ENCODE measurements at regions not wholly inside any gene's neighbourhood (a gene's known extent, or its start where the extent isn't known, plus 50 kb on each side); places are given as distances from the start of the nearest gene placed in this dataset.

- H3K36me3 ChIP-seq (ENCODE audit: control insufficient read depth in 2 of 2, insufficient read depth in 2 of 2, low read length in 2 of 2): no peaks in the 10 kb centered on the region
- H3K9ac ChIP-seq (ENCODE audit: low read length in 2 of 2): no peak overlapping the region
- no peak overlapping the region for H3K4me3 ChIP-seq (ENCODE audit: low read length in 2 of 2)
- no peak overlapping the region for H3K27ac ChIP-seq (ENCODE audit: low read length)
- H3K4me1 ChIP-seq (ENCODE audit: control insufficient read depth, insufficient read depth, low read length): no peaks in the 10 kb centered on the region
- H3K27me3 ChIP-seq (ENCODE audit: control insufficient read depth in 1 of 2, insufficient read depth in 2 of 2, low read length in 2 of 2): no peaks in the 10 kb centered on the region
- no peaks in the 10 kb centered on the region for H3K9me3 ChIP-seq (ENCODE audit: control insufficient read depth in 2 of 2, low read length in 2 of 2)
Measured at GRCh38 chr2:54065411-54065810, 50.0 kb upstream of the ACYP2 start.

DNA sequence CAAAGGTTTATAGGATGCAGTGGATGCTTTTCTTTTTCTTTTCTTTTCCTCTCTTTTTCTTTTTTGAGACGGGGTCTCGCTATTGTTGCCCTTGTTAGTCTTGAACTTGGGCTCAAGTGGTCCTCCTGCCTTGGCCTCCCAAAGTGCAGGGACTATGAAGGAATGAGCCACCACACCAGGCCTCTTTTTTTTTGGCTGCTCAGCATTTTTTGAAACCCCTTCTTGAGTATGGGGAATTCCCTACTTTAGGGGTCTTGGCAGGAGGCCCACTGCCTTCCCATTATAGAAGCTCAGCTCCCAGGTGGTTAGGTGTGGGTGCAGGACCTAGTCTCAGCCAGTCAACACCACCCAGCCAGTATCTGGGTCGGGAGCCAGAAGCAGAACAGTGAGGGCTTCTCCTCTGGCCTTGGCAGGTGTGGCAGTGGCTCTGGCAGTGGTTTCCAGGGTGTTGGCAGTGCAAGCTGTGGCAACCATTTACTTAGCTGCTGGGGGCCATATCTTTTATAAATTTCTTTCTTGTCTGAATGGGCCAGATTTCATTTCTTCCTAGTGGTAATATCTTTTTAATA, 51.4 kb upstream of the ACYP2 start:
- Histone ChIP-seq H3K36me3 (ENCODE audit: control insufficient read depth in 2 of 2, insufficient read depth in 2 of 2, low read length in 2 of 2) (no peaks in the 10 kb centered on the region), H3K9me3 (ENCODE audit: control insufficient read depth in 2 of 2, low read length in 2 of 2) (no peaks in the 10 kb centered on the region), H3K27me3 (ENCODE audit: control insufficient read depth in 1 of 2, insufficient read depth in 2 of 2, low read length in 2 of 2) (no peaks in the 10 kb centered on the region), H3K4me3 (ENCODE audit: low read length in 2 of 2) (no peak overlapping the region), H3K9ac (ENCODE audit: low read length in 2 of 2) (no peak overlapping the region), H3K27ac (ENCODE audit: low read length) (no peak overlapping the region), H3K4me1 (ENCODE audit: control insufficient read depth, insufficient read depth, low read length) (no peaks in the 10 kb centered on the region)

DNA sequence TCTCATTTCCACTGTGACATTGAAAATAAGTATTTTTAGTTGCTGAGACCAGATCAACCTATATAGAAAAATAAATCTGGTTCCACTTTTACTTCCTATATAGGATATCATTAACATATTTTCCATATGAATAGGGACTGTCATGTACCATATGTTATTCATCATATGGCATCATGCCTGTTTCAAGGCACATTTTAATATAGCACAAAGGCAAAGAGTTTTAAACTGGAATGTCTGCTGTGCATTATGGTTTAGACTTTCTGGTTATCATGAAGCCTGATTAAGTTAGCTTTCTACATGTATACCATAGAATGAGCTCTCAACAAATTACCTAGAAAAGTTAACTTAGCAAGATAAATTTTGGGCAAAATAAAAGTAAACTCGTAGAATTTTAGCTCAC, 53.0 kb upstream of the ACYP2 start:
- Histone ChIP-seq H3K27me3 (ENCODE audit: control insufficient read depth in 1 of 2, insufficient read depth in 2 of 2, low read length in 2 of 2) (no peaks in the 10 kb centered on the region), H3K27ac (ENCODE audit: low read length) (no peak overlapping the region), H3K9ac (ENCODE audit: low read length in 2 of 2) (no peak overlapping the region), H3K4me3 (ENCODE audit: low read length in 2 of 2) (no peak overlapping the region), H3K4me1 (ENCODE audit: control insufficient read depth, insufficient read depth, low read length) (no peaks in the 10 kb centered on the region), H3K9me3 (ENCODE audit: control insufficient read depth in 2 of 2, low read length in 2 of 2) (no peaks in the 10 kb centered on the region), H3K36me3 (ENCODE audit: control insufficient read depth in 2 of 2, insufficient read depth in 2 of 2, low read length in 2 of 2) (no peaks in the 10 kb centered on the region)

DNA sequence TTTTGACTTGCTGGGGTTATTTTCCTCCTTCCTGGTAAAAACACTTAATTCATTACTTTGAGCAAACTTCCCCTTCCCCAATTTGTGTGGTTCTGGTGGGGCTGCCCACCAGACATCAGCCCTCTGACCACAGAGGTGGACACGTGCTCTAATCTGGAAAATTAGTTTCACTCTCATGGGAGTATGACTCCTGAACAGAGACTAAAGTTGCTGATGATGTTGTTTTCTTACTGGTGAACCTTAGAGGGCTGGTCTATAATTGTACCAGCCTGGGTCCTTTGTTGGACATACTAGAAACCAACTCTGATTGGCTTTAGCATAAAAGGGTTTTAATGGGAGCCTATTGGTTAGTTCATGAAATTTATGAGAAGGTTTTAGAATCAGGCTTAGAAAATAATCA, 54.1 kb upstream of the ACYP2 start:
- H3K4me1 ChIP-seq (ENCODE audit: control insufficient read depth, insufficient read depth, low read length): no peaks in the 10 kb centered on the region
- no peak overlapping the region for H3K9ac ChIP-seq (ENCODE audit: low read length in 2 of 2)
- H3K27ac ChIP-seq (ENCODE audit: low read length): no peak overlapping the region
- no peaks in the 10 kb centered on the region for H3K9me3 ChIP-seq (ENCODE audit: control insufficient read depth in 2 of 2, low read length in 2 of 2)
- H3K4me3 ChIP-seq (ENCODE audit: low read length in 2 of 2): no peak overlapping the region
- no peaks in the 10 kb centered on the region for H3K36me3 ChIP-seq (ENCODE audit: control insufficient read depth in 2 of 2, insufficient read depth in 2 of 2, low read length in 2 of 2)
- H3K27me3 ChIP-seq (ENCODE audit: control insufficient read depth in 1 of 2, insufficient read depth in 2 of 2, low read length in 2 of 2): no peaks in the 10 kb centered on the region

GRCh38 chr2:54059986-54060385, 55.4 kb upstream of the ACYP2 start:
- Histone ChIP-seq H3K36me3 (ENCODE audit: control insufficient read depth in 2 of 2, insufficient read depth in 2 of 2, low read length in 2 of 2) (no peaks in the 10 kb centered on the region), H3K4me1 (ENCODE audit: control insufficient read depth, insufficient read depth, low read length) (no peaks in the 10 kb centered on the region), H3K27me3 (ENCODE audit: control insufficient read depth in 1 of 2, insufficient read depth in 2 of 2, low read length in 2 of 2) (no peaks in the 10 kb centered on the region)

DNA sequence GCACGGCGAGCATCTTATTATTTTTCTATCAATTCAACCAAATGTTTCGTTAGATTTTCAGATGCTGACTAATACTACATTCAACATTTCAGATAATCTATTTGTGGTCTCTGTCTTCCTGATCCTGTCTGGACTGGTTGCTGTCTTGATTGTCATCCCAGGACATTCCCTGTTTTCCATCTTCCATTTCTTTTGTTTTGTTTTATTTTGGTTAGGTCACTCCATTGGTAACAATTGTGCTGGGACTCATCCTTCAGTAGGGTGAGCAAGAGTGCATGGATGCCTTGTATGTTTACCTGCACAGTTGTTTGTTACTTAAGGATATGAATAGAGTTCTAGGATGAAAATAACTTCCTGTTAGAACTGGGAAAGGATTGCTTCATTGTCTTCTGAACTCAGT, 55.9 kb upstream of the ACYP2 start:
- Histone ChIP-seq H3K4me3 (ENCODE audit: low read length in 2 of 2) (no peak overlapping the region), H3K4me1 (ENCODE audit: control insufficient read depth, insufficient read depth, low read length) (no peaks in the 10 kb centered on the region), H3K27me3 (ENCODE audit: control insufficient read depth in 1 of 2, insufficient read depth in 2 of 2, low read length in 2 of 2) (no peaks in the 10 kb centered on the region), H3K9me3 (ENCODE audit: control insufficient read depth in 2 of 2, low read length in 2 of 2) (no peaks in the 10 kb centered on the region), H3K36me3 (ENCODE audit: control insufficient read depth in 2 of 2, insufficient read depth in 2 of 2, low read length in 2 of 2) (no peaks in the 10 kb centered on the region), H3K27ac (ENCODE audit: low read length) (no peak overlapping the region), H3K9ac (ENCODE audit: low read length in 2 of 2) (no peak overlapping the region)

More at GRCh38 chr2:54059986-54060385, 55.4 kb upstream of the ACYP2 start:
- H3K9me3 ChIP-seq (ENCODE audit: control insufficient read depth in 2 of 2, low read length in 2 of 2): no peaks in the 10 kb centered on the region
- no peak overlapping the region for H3K4me3 ChIP-seq (ENCODE audit: low read length in 2 of 2)
- no peak overlapping the region for H3K27ac ChIP-seq (ENCODE audit: low read length)
- no peak overlapping the region for H3K9ac ChIP-seq (ENCODE audit: low read length in 2 of 2)

DNA sequence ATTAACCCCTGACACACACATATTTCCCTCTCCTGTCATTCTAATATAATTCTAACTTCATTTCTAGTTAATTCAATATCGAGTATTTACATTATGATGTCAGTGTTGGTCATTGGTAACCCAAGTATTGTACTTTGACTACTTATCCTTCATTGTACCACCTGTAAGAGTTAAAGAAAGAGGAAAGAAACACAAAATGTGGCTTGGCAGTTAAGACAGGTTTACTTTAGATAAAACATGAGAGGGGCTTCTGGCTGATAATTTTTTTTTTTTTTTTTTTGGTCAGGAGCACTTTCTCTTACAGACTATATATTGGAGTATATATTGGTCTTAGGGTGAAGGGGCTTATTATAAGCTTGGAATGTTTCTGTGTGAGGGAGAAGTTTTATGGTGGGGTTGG, 57.0 kb upstream of the ACYP2 start:
- H3K4me1 ChIP-seq (ENCODE audit: control insufficient read depth, insufficient read depth, low read length): no peaks in the 10 kb centered on the region
- H3K27me3 ChIP-seq (ENCODE audit: control insufficient read depth in 1 of 2, insufficient read depth in 2 of 2, low read length in 2 of 2): no peaks in the 10 kb centered on the region
- H3K4me3 ChIP-seq (ENCODE audit: low read length in 2 of 2): no peak overlapping the region
- H3K9ac ChIP-seq (ENCODE audit: low read length in 2 of 2): no peak overlapping the region
- H3K36me3 ChIP-seq (ENCODE audit: control insufficient read depth in 2 of 2, insufficient read depth in 2 of 2, low read length in 2 of 2): peaks cover 0 to under 1% of the 10 kb centered on the region in 2 donors
- no peak overlapping the region for H3K27ac ChIP-seq (ENCODE audit: low read length)
- no peaks in the 10 kb centered on the region for H3K9me3 ChIP-seq (ENCODE audit: control insufficient read depth in 2 of 2, low read length in 2 of 2)

GRCh38 chr2:54054774-54055173, 60.6 kb upstream of the ACYP2 start:
- no peak overlapping the region for H3K4me3 ChIP-seq (ENCODE audit: low read length in 2 of 2)
- H3K27ac ChIP-seq (ENCODE audit: low read length): no peak overlapping the region
- H3K36me3 ChIP-seq (ENCODE audit: control insufficient read depth in 2 of 2, insufficient read depth in 2 of 2, low read length in 2 of 2): peaks cover 2 to 6% of the 10 kb centered on the region in 2 donors
- no peaks in the 10 kb centered on the region for H3K9me3 ChIP-seq (ENCODE audit: control insufficient read depth in 2 of 2, low read length in 2 of 2)
- H3K9ac ChIP-seq (ENCODE audit: low read length in 2 of 2): no peak overlapping the region
- H3K4me1 ChIP-seq (ENCODE audit: control insufficient read depth, insufficient read depth, low read length): no peaks in the 10 kb centered on the region
- H3K27me3 ChIP-seq (ENCODE audit: control insufficient read depth in 1 of 2, insufficient read depth in 2 of 2, low read length in 2 of 2): no peaks in the 10 kb centered on the region

- no peaks in the 10 kb centered on the region for H3K9me3 ChIP-seq (ENCODE audit: control insufficient read depth in 2 of 2, low read length in 2 of 2)
- no peak overlapping the region for H3K27ac ChIP-seq (ENCODE audit: low read length)
- H3K27me3 ChIP-seq (ENCODE audit: control insufficient read depth in 1 of 2, insufficient read depth in 2 of 2, low read length in 2 of 2): no peaks in the 10 kb centered on the region
- H3K9ac ChIP-seq (ENCODE audit: low read length in 2 of 2): no peak overlapping the region
- H3K4me3 ChIP-seq (ENCODE audit: low read length in 2 of 2): no peak overlapping the region
- peaks cover 2 to 6% of the 10 kb centered on the region in 2 donors for H3K36me3 ChIP-seq (ENCODE audit: control insufficient read depth in 2 of 2, insufficient read depth in 2 of 2, low read length in 2 of 2)
- peaks cover 5% of the 10 kb centered on the region for H3K4me1 ChIP-seq (ENCODE audit: control insufficient read depth, insufficient read depth, low read length)
Measured at GRCh38 chr2:54054271-54054670, 61.1 kb upstream of the ACYP2 start.

DNA sequence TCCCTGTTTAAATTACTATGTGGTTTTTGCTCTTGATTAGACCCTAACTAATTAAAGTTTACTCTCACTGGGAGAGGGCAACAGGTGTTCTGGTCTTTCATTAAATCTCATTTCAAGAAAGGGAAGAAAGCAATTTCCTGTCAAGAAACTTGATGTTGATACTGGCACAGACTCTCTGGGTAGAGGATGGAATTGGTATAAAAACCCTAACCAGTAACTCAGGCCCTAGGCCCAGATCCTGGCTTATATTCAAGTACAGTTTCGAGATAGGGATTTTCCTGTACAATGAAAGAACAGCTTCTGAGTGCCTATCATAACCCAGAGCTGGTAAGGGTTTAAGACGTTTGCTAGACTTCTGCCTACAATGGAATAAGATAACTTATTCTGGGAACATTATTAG, 61.6 kb upstream of the ACYP2 start:
- Histone ChIP-seq H3K4me1 (ENCODE audit: control insufficient read depth, insufficient read depth, low read length) (peaks cover 5% of the 10 kb centered on the region), H3K36me3 (ENCODE audit: control insufficient read depth in 2 of 2, insufficient read depth in 2 of 2, low read length in 2 of 2) (peaks cover 2 to 6% of the 10 kb centered on the region in 2 donors), H3K9me3 (ENCODE audit: control insufficient read depth in 2 of 2, low read length in 2 of 2) (no peaks in the 10 kb centered on the region), H3K4me3 (ENCODE audit: low read length in 2 of 2) (no peak overlapping the region), H3K27me3 (ENCODE audit: control insufficient read depth in 1 of 2, insufficient read depth in 2 of 2, low read length in 2 of 2) (no peaks in the 10 kb centered on the region), H3K27ac (ENCODE audit: low read length) (no peak overlapping the region), H3K9ac (ENCODE audit: low read length in 2 of 2) (no peak overlapping the region)

- no peak overlapping the region for H3K4me3 ChIP-seq (ENCODE audit: low read length in 2 of 2)
- H3K4me1 ChIP-seq (ENCODE audit: control insufficient read depth, insufficient read depth, low read length): peaks cover 8% of the 10 kb centered on the region
- H3K36me3 ChIP-seq (ENCODE audit: control insufficient read depth in 2 of 2, insufficient read depth in 2 of 2, low read length in 2 of 2): peaks cover 2 to 6% of the 10 kb centered on the region in 2 donors
- H3K27me3 ChIP-seq (ENCODE audit: control insufficient read depth in 1 of 2, insufficient read depth in 2 of 2, low read length in 2 of 2): no peaks in the 10 kb centered on the region
- no peaks in the 10 kb centered on the region for H3K9me3 ChIP-seq (ENCODE audit: control insufficient read depth in 2 of 2, low read length in 2 of 2)
- no peak overlapping the region for H3K9ac ChIP-seq (ENCODE audit: low read length in 2 of 2)
- no peak overlapping the region for H3K27ac ChIP-seq (ENCODE audit: low read length)
Measured at GRCh38 chr2:54052825-54053718, 62.3 kb upstream of the ACYP2 start.

Measured in stomach smooth muscle (tissue), 2 donors.